B cell (primary cell): ENCODE measurements at regions not wholly inside any gene's neighbourhood (a gene's known extent, or its start where the extent isn't known, plus 50 kb on each side); places are given as distances from the start of the nearest gene placed in this dataset.

Source experiments
- ATAC-seq: fragments of 200-7000 bp; cut with Tn5 transposase; one replicate; pipeline ENCODE4 v1.10.0; 2021; ENCODE audit warnings: low read depth, mild to moderate bottlenecking, moderate number of reproducible peaks, moderate library complexity
- CTCF ChIA-PET: fragments of 350-600 bp; sonication (Branson Sonifier 250); formaldehyde crosslinking; loops from one replicate; lab custom pipeline; 2021; ENCODE audit warnings: antibody characterized with exemption, inconsistent platforms; lab: Charles Lee
- POLR2A ChIA-PET: fragments of 350-600 bp; sonication (Branson Sonifier 250); formaldehyde crosslinking; loops from one replicate; lab custom pipeline; 2021; ENCODE audit warnings: antibody characterized with exemption; lab: Charles Lee
- DNase-seq: peaks from one replicate; pipeline ENCODE4 v3.0.0; 2013
- H2AFZ ChIP-seq: 2 replicates; pipeline ENCODE4 v1.6.1; 2012; ENCODE audit warnings: mild to moderate bottlenecking, low read depth, low read length; ENCODE audit not compliant: insufficient read depth, poor library complexity, severe bottlenecking
- H3K27ac ChIP-seq, 2 donors: 1 replicate in 1 of 2; 2 replicates in 1 of 2; pipeline ENCODE4 v1.5.1; 2012 to 2013; ENCODE audit warnings: low read length in 2 of 2, mild to moderate bottlenecking in 2 of 2, moderate library complexity in 1 of 2
- H3K27me3 ChIP-seq, 4 experiments: fragments of 200-600 bp in 1 of 4; sonication (generic) in 1 of 4; replicated peaks in 1 of 4; 1 replicate in 2 of 4; 2 replicates in 2 of 4; pipeline versions ENCODE4 v1.6.1 to v1.7.0; 2013 to 2016; ENCODE audit warnings: low read length in 3 of 4, mild to moderate bottlenecking in 2 of 4, mixed read lengths in 1 of 4, moderate library complexity in 1 of 4; ENCODE audit not compliant: insufficient read depth in 4 of 4, control insufficient read depth in 3 of 4; ENCODE audit errors: control extremely low read depth in 1 of 4
- H3K36me3 ChIP-seq, 2 experiments: replicated peaks in 1 of 2; 1 replicate in 1 of 2; 2 replicates in 1 of 2; pipeline versions ENCODE4 v1.6.1 to v1.7.1; 2013; ENCODE audit warnings: low read length in 1 of 2; ENCODE audit not compliant: insufficient read depth in 2 of 2, control insufficient read depth in 1 of 2; ENCODE audit errors: control extremely low read depth in 1 of 2, extremely low read depth in 1 of 2
- H3K4me1 ChIP-seq, 2 donors: fragments of 200-600 bp in 1 of 2; sonication (generic) in 1 of 2; 1 replicate in 1 of 2; 2 replicates in 1 of 2; pipeline versions ENCODE4 v1.5.1 to v1.6.1; 2013 to 2017; ENCODE audit warnings: low read length in 2 of 2; ENCODE audit not compliant: control insufficient read depth in 2 of 2, insufficient read depth in 2 of 2
- H3K4me2 ChIP-seq: replicated peaks from 2 replicates; pipeline ENCODE3; 2012; ENCODE audit warnings: mild to moderate bottlenecking, low read depth, low read length; ENCODE audit not compliant: poor library complexity, severe bottlenecking
- H3K4me3 ChIP-seq, 5 experiments: fragments of 200-600 bp in 1 of 5; sonication (generic) in 1 of 5; 1 replicate in 3 of 5; 2 replicates in 2 of 5; pipeline versions ENCODE4 v1.5.1 to v1.7.0; 2011 to 2016; ENCODE audit warnings: low read length in 4 of 5, mild to moderate bottlenecking in 4 of 5, low read depth in 2 of 5, control low read depth in 1 of 5, moderate library complexity in 1 of 5; ENCODE audit not compliant: insufficient read depth in 1 of 5; ENCODE audit errors: control extremely low read depth in 1 of 5, extremely low read depth in 1 of 5
- H3K79me2 ChIP-seq: fragments of 200-600 bp; sonication (generic); one replicate; pipeline ENCODE4 v1.6.0; 2016; ENCODE audit warnings: low read length; ENCODE audit not compliant: control insufficient read depth, insufficient read depth
- H3K9ac ChIP-seq: fragments of 200-600 bp; sonication (generic); 2 replicates; pipeline ENCODE4 v1.6.1; 2017; ENCODE audit warnings: mild to moderate bottlenecking, low read length, moderate library complexity
- H3K9me3 ChIP-seq, 3 donors: one replicate each; pipeline versions ENCODE4 v1.6.1 to v1.7.1; 2013; ENCODE audit warnings: low read length in 2 of 3; ENCODE audit not compliant: control insufficient read depth in 2 of 3, insufficient read depth in 1 of 3; ENCODE audit errors: control extremely low read depth in 1 of 3
- H4K20me1 ChIP-seq: 2 replicates; pipeline ENCODE4 v1.6.0; 2012; ENCODE audit warnings: mild to moderate bottlenecking, low read length; ENCODE audit not compliant: insufficient read depth, control insufficient read depth, poor library complexity, severe bottlenecking
- H3K27ac Mint-ChIP-seq: one replicate; pipeline ENCODE4 v1.8.0; 2021; ENCODE audit warnings: mixed read lengths
- H3K27me3 Mint-ChIP-seq: one replicate; pipeline ENCODE4 v1.8.0; 2021; ENCODE audit warnings: mixed read lengths
- H3K4me1 Mint-ChIP-seq: one replicate; pipeline ENCODE4 v1.8.0; 2021; ENCODE audit warnings: mixed read lengths
- H3K4me3 Mint-ChIP-seq: one replicate; pipeline ENCODE4 v1.8.0; 2021; ENCODE audit warnings: mixed read lengths
- H3K9me3 Mint-ChIP-seq: one replicate; pipeline ENCODE4 v1.8.0; 2022; ENCODE audit warnings: mixed read lengths; ENCODE audit not compliant: insufficient read depth
- CTCF ChIP-seq: fragments of 200-600 bp; IDR thresholded peaks from one replicate; pipeline ENCODE4 v1.8.0; 2022; ENCODE audit warnings: antibody characterized with exemption, mild to moderate bottlenecking
- EZH2 ChIP-seq: IDR thresholded peaks from 2 replicates; pipeline ENCODE4 v1.6.1; 2012; ENCODE audit warnings: borderline replicate concordance, low read depth, mild to moderate bottlenecking, moderate library complexity, low read length; ENCODE audit not compliant: insufficient read depth, poor library complexity, severe bottlenecking
- WGBS: methylation state at CpG from one replicate; pipeline ENCODE4 v1.1.5; 2013; ENCODE audit warnings: missing lambda C conversion rate; ENCODE audit not compliant: insufficient coverage; 5-methylcytosine and 5-hydroxymethylcytosine counted together
- intact Hi-C: fragments of 100-400 bp; cut with micrococcal nuclease; formaldehyde crosslinking; loops from one replicate; pipeline ENCODE4 v1.10.0; 2022

- no peak overlapping the region for H3K9ac ChIP-seq
- ChIA-PET POLR2A (no interaction called here), CTCF (no interaction called here)
- intact Hi-C loops: no loop called here
- H3K79me2 ChIP-seq: no peaks in the 10 kb centered on the region
- 81% methylated on average over 8 of the region's 8 CpGs for WGBS
- no peaks in the 10 kb centered on the region for H3K27me3 ChIP-seq
- TF ChIP-seq EZH2: no peak
- TF ChIP-seq CTCF: no peak
- ATAC-seq: no peak
- Mint-ChIP-seq H3K27me3 (no peaks in the 10 kb centered on the region), H3K27ac (no peak overlapping the region), H3K9me3 (peaks cover under 1% of the 10 kb centered on the region), H3K4me3 (no peak overlapping the region), H3K4me1 (peaks cover 37% of the 10 kb centered on the region)
- H3K4me1 ChIP-seq: peaks cover 21 to 22% of the 10 kb centered on the region in 2 donors
- H3K36me3 ChIP-seq: no peaks in the 10 kb centered on the region
- H3K4me3 ChIP-seq: no peak overlapping the region
- DNase-seq: no peak
- no peaks in the 10 kb centered on the region for H4K20me1 ChIP-seq
- H2AFZ ChIP-seq: no peak overlapping the region
- no peak overlapping the region for H3K4me2 ChIP-seq
- no peak overlapping the region for H3K27ac ChIP-seq
- H3K9me3 ChIP-seq: peaks cover 0 to 6% (median 0%) of the 10 kb centered on the region in 3 donors
Measured at GRCh38 chr6:14571001-14571400, 453.4 kb downstream of the CD83 start.

DNA sequence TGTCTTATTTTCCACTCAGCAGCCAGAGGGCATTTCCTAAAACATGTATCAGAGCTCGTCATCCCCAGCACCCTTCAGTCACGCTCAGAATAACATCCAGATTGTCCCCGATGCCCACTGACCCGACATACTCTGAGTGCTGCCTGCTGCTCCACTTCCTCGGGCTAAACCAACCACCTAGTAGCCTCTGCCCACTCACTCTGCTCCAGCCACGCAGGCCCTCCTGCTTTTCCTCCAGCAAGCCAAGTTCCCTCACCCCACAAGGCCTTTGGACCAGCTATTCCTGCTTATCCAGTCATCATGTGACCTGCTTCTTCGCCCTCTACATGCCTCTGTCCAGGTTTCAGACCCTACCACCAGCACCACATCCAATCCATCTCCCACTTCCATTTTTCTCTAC, 454.2 kb downstream of the CD83 start:
- Mint-ChIP-seq H3K27ac (peak overlapping the region; percentile 11), H3K4me3 (no peak overlapping the region)
- no peak for DNase-seq

More for the DNA sequence above, 454.2 kb downstream of the CD83 start:
- Histone ChIP-seq H2AFZ (no peak overlapping the region), H3K27ac (no peak overlapping the region), H3K27me3 (no peaks in the 10 kb centered on the region), H3K4me2 (no peak overlapping the region), H3K4me1 (peaks cover 21 to 22% of the 10 kb centered on the region in 2 donors), H4K20me1 (no peaks in the 10 kb centered on the region), H3K9me3 (peaks cover 0 to 6% (median 0%) of the 10 kb centered on the region in 3 donors), H3K79me2 (no peaks in the 10 kb centered on the region), H3K36me3 (no peaks in the 10 kb centered on the region), H3K4me3 (no peak overlapping the region), H3K9ac (no peak overlapping the region)
- Mint-ChIP-seq H3K4me1 (peaks cover 38% of the 10 kb centered on the region), H3K27me3 (no peaks in the 10 kb centered on the region), H3K9me3 (peaks cover 4% of the 10 kb centered on the region)
- TF ChIP-seq EZH2: no peak
- ChIA-PET POLR2A (no interaction called here), CTCF (no interaction called here)
- intact Hi-C loops: no loop called here
- ATAC-seq: no peak
- WGBS: 90% methylated on average over 7 of the region's 7 CpGs
